Erythroblast (primary cell): ENCODE measurements at regions not wholly inside any gene's neighbourhood (a gene's known extent, or its start where the extent isn't known, plus 50 kb on each side); places are given as distances from the start of the nearest gene placed in this dataset.

Experiments
- GATA1 ChIP-seq: IDR thresholded peaks from 2 replicates; pipeline ENCODE4 v1.6.1; 2011; ENCODE audit warnings: low read depth, mild to moderate bottlenecking, control low read depth, low read length, moderate library complexity
- POLR2A ChIP-seq: IDR thresholded peaks from 2 replicates; pipeline ENCODE4 v1.6.1; 2011; ENCODE audit warnings: mild to moderate bottlenecking, low read length

DNA sequence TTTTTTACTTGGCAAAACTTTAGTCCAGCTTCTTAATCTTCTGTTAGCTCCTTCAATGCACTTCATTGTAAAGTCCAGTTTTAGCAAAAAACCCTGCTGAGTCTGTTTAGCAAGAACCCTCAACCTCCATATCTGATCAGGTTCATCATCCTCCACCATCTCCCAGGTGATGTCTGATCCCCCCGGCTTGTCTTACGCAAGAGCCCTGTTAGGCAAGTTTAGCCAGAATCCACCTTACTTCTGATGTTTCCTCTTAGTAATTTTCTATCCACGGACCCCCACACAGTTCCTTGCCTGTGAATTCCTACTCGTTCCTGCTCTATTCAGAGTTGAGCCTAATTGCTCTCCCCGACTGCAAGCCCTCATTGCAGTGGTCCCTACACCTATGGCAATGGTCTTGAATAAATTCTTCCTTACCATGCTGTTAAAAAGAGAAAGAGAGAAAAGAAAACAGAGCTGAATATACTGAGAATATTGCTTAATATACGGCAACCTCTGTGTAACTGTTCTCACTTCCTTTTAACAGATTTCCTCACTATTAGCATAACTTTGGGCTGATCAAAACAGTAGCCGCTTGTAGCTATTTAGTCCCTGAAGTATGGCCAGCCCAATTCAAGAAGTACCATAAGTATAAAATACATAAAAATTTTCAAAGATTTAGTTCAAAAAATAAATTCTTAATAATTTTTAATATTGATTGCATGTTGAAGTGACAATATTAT lies 78.7 kb upstream of the MME start:
- TF ChIP-seq POLR2A = no peak
- TF ChIP-seq GATA1 = no peak
